HUES48 (cell line): ENCODE measurements at regions not wholly inside any gene's neighbourhood (a gene's known extent, or its start where the extent isn't known, plus 50 kb on each side); places are given as distances from the start of the nearest gene placed in this dataset.

Experiments used
- H3K27ac ChIP-seq: one replicate; pipeline ENCODE4 v1.7.0; 2013; ENCODE audit warnings: low read depth, low read length, inconsistent platforms
- H3K27me3 ChIP-seq: 2 replicates; pipeline ENCODE4 v1.6.1; 2013; ENCODE audit warnings: mild to moderate bottlenecking, low read length; ENCODE audit not compliant: control insufficient read depth, insufficient read depth
- H3K36me3 ChIP-seq: 2 replicates; pipeline ENCODE4 v1.6.1; 2013; ENCODE audit warnings: low read length; ENCODE audit not compliant: control insufficient read depth, insufficient read depth
- H3K4me1 ChIP-seq: 2 replicates; pipeline ENCODE4 v1.6.1; 2013; ENCODE audit warnings: mild to moderate bottlenecking, low read length; ENCODE audit not compliant: control insufficient read depth, insufficient read depth
- H3K4me3 ChIP-seq: 2 replicates; pipeline ENCODE4 v1.5.1; 2013; ENCODE audit warnings: mild to moderate bottlenecking, low read depth, low read length
- H3K9ac ChIP-seq: 2 replicates; pipeline ENCODE4 v1.6.1; 2013; ENCODE audit warnings: mild to moderate bottlenecking, low read depth, low read length, moderate library complexity
- H3K9me3 ChIP-seq: 2 replicates; pipeline ENCODE4 v1.6.1; 2013; ENCODE audit warnings: low read length; ENCODE audit not compliant: control insufficient read depth, insufficient read depth

DNA sequence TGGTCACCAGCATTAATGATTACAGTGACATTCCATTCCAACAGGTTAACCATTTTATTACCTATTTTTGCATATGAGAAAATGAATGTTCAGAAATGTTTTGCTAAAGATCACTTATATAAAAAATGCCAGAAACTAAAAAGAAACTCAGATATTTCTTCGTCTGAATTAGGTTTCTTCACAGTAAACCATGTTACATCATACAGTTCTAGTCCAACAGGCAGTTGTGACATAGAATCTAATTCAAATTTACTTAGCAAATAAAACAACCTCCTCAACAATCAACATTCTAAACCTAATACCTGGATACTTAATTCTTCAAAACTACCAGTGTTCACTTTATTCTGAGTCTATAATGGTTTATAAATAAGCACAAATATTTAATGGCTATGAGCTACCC, 416.3 kb upstream of the LRRTM4 start:
- Histone ChIP-seq H3K9me3 (no peaks in the 10 kb centered on the region), H3K4me1 (no peaks in the 10 kb centered on the region), H3K27ac (no peak overlapping the region), H3K4me3 (no peak overlapping the region), H3K9ac (no peak overlapping the region), H3K27me3 (no peaks in the 10 kb centered on the region), H3K36me3 (no peaks in the 10 kb centered on the region)

DNA sequence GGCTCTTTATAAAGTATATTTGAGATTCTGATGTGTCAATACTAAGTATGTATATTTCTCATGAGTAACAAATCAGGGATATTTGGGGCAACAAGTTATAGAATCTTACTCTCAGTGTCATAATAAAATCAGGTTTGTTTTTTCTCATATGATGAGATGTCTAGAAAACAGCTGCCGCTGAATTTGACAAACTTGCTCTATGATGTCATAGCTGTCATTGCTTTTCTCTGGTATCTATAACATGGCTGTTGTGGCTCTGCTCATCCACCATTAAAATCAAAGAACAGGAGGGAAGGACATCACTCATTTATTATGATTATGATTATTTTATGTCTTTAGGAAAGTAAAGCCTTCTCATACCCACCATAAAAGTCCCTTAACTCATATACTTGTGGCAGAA, 417.2 kb upstream of the LRRTM4 start:
- H3K9ac ChIP-seq = no peak overlapping the region
- no peak overlapping the region for H3K27ac ChIP-seq
- no peaks in the 10 kb centered on the region for H3K36me3 ChIP-seq
- H3K9me3 ChIP-seq = no peaks in the 10 kb centered on the region
- no peaks in the 10 kb centered on the region for H3K4me1 ChIP-seq
- no peak overlapping the region for H3K4me3 ChIP-seq
- no peaks in the 10 kb centered on the region for H3K27me3 ChIP-seq

DNA sequence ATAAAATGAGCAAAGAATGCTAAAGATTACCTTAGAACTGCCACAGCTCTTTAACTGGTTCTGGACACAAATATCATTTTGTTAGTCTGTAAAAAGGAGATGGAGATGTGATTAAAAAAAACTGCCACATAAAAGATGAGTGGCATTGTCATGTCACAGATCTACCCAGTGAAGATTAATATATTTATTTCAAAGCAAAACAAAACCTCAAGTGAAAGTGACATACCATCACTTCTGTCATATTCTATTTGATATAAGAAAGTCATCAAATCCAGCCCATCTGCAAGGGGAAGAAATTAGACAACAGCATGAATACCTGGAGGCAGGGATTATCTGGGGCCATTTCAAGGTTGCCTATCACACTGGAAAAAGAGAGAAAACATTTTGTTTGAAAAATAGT, 417.6 kb upstream of the LRRTM4 start:
- Histone ChIP-seq H3K36me3 (no peaks in the 10 kb centered on the region), H3K9me3 (no peaks in the 10 kb centered on the region), H3K27ac (no peak overlapping the region), H3K27me3 (no peaks in the 10 kb centered on the region), H3K9ac (no peak overlapping the region), H3K4me3 (no peak overlapping the region), H3K4me1 (no peaks in the 10 kb centered on the region)

DNA sequence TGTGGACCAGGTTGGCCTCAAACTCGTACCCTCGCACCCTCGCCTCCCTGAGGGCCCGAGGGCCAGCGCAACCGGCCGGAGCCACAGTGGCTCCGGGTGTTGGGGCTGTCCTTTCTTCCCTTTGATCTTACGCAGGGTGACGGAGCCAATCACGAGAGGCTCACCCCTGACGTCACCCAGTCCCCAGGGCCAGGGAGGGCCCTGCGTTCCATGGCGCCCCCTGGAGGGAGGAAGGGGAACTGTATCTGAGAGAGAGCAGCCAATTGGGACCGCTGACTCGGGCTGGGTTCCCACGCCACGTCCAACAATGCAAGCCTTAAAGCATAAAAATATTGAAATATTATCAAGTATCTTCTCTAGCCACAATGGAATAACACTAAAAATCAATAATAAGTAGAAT, 432.8 kb upstream of the LRRTM4 start:
- H3K9ac ChIP-seq = no peak overlapping the region
- no peak overlapping the region for H3K4me3 ChIP-seq
- no peaks in the 10 kb centered on the region; the same call in 1 of the 2 replicates for H3K9me3 ChIP-seq
- H3K27ac ChIP-seq = no peak overlapping the region
- no peaks in the 10 kb centered on the region for H3K27me3 ChIP-seq
- H3K4me1 ChIP-seq = no peaks in the 10 kb centered on the region
- no peaks in the 10 kb centered on the region for H3K36me3 ChIP-seq

DNA sequence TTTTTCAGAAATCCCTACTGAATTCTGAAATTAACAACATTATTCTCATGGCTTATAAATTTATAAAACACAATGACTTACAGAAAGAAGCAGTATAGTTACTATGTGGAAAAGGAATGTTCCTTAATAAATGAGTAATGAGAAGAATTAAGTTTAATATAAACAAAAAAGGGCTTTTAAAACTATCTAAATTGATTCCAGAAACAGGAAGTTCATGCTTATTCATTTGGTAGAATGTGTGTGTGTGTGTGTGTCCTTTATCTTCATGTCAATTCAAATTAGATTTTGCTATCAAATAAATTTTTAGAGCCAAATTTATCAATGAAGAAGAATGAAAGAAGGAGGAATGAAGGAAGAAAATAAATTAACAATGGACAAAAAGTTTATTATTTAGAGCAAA, 440.8 kb upstream of the LRRTM4 start:
- H3K36me3 ChIP-seq = no peaks in the 10 kb centered on the region
- H3K27ac ChIP-seq = no peak overlapping the region
- H3K4me1 ChIP-seq = no peaks in the 10 kb centered on the region
- no peaks in the 10 kb centered on the region for H3K9me3 ChIP-seq
- no peak overlapping the region for H3K9ac ChIP-seq
- H3K4me3 ChIP-seq = no peak overlapping the region
- no peaks in the 10 kb centered on the region for H3K27me3 ChIP-seq

DNA sequence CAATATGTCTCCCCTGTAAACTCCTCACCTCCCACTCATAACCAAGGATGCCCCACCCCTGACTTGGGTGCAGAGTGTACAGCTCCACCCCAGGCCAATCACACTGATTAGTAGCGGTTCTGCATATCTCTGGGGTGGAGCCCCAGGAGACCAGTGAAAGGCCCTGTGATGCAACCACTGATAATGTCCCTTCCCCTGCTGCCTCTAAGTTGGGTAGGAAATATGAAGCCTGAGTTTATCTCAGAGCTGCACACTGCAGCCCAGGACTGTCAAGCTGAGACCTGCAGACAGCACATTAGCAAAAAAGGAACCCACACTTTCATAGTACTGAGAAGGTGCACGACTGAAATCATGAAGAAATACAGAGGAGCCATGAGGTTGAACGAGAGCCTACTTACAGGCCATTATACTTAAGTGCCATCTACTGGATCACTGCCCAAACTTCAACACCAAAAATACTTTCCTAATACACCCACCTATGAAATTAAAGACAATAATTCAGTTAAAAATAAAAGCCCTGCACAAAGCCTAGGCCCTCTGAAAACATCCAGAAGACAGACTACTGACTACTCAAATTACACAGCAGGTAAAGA, 455.4 kb upstream of the LRRTM4 start:
- H3K27me3 ChIP-seq = no peaks in the 10 kb centered on the region
- H3K36me3 ChIP-seq = no peaks in the 10 kb centered on the region
- no peak overlapping the region for H3K9ac ChIP-seq
- H3K4me3 ChIP-seq = no peak overlapping the region
- peaks cover 17% of the 10 kb centered on the region for H3K4me1 ChIP-seq
- H3K27ac ChIP-seq = no peak overlapping the region
- H3K9me3 ChIP-seq = peaks cover 16% of the 10 kb centered on the region

DNA sequence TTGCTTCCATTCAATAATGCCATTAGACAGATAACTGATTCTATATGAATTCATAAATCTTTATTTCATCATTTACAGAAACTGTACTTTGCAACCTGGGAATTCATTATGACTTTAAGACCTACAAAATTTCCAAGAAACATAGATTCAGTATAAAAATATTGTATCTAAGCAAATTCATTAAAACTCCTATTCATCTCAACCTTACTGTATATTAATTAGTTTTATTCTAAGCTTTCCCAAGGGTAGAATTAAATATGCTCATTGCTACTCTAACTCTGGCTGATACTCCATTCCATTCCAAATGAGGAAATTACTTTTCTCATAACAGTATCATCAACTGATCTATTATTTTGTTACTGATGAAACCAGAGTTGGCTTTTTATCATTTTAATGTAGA, 473.0 kb upstream of the LRRTM4 start:
- H3K4me3 ChIP-seq = no peak overlapping the region
- H3K27me3 ChIP-seq = no peaks in the 10 kb centered on the region
- no peaks in the 10 kb centered on the region for H3K36me3 ChIP-seq
- H3K9ac ChIP-seq = no peak overlapping the region
- no peak overlapping the region for H3K27ac ChIP-seq
- H3K4me1 ChIP-seq = no peaks in the 10 kb centered on the region
- H3K9me3 ChIP-seq = no peaks in the 10 kb centered on the region

DNA sequence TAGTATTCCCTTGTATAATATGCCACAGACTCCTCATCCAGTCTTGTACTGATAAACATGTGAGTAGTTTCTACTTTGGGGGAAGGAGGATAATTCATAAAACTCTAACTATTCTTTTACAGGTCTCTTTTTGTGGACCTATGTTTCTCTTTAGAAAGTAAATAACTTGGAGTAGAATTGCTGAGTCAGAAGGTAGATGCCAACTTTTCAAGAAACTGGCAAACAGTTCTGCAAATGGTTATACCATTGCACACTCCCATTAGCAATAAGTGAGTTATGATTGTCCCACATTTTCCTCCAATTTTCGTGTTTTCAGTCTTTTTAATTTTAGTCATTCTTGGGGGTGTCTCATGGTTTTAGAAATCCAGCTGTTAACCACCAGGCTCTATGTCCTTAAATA, 477.2 kb upstream of the LRRTM4 start:
- Histone ChIP-seq H3K27me3 (no peaks in the 10 kb centered on the region), H3K9ac (no peak overlapping the region), H3K36me3 (no peaks in the 10 kb centered on the region), H3K4me3 (no peak overlapping the region), H3K9me3 (no peaks in the 10 kb centered on the region), H3K4me1 (no peaks in the 10 kb centered on the region), H3K27ac (no peak overlapping the region)

DNA sequence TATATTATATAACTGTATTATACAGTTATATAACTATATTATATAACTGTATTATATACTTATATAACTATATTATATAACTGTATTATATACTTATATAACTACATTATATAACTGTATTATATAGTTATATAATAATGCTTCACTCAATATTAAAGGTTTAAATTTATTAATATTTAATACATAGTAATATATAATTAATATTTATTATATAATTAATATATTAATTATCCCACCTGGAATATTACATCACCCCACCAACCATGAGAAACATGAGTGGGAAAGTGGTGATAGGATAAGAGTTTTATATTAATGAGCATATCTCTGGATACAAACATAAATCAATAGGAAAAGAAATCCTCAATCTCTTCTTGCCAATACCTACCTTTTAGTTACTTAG, 487.1 kb upstream of the LRRTM4 start:
- Histone ChIP-seq H3K27ac (no peak overlapping the region), H3K9ac (no peak overlapping the region), H3K27me3 (no peaks in the 10 kb centered on the region), H3K4me3 (no peak overlapping the region), H3K36me3 (no peaks in the 10 kb centered on the region), H3K9me3 (no peaks in the 10 kb centered on the region), H3K4me1 (no peaks in the 10 kb centered on the region)

DNA sequence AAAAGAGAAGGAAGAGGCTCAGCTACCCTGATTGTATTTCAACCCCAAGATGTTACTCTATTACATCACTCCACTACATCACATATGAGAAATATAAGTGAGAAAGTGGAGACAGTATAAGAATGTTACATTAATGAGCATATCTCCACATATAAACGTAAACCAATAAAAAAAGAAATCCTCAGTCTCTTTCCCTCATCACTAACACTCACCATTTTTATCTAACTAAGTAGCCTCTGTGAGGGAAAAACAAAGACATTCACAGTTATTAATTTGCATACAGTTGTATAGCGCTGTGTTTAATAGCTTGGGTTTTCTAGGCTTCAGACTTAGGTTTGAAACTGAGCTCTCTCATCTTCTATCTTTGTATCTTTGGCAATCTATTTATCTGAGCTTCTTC, 489.1 kb upstream of the LRRTM4 start:
- Histone ChIP-seq H3K9me3 (no peaks in the 10 kb centered on the region), H3K4me3 (no peak overlapping the region), H3K27ac (no peak overlapping the region), H3K27me3 (no peaks in the 10 kb centered on the region), H3K36me3 (no peaks in the 10 kb centered on the region), H3K4me1 (no peaks in the 10 kb centered on the region), H3K9ac (no peak overlapping the region)

DNA sequence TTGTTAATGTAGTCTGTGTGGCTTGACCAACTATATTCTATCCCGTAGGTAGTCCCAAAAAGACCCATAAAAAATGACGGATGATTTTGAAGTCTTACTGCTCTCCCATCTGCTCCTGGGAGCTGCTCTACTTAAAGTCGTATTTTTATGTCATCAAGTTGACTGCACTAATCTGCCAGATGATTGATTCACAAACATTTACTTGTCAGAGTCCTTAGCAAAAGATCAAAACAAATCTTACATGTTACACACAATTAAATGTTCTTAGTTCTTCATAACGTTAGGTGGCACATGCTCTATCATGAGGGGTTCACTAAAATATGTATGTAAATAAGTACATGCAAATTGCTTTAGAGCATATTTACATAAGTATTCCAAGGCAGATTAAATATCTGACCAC, 498.3 kb upstream of the LRRTM4 start:
- H3K36me3 ChIP-seq = no peaks in the 10 kb centered on the region
- no peaks in the 10 kb centered on the region for H3K27me3 ChIP-seq
- no peak overlapping the region for H3K27ac ChIP-seq
- H3K9me3 ChIP-seq = no peaks in the 10 kb centered on the region; the same call in 1 of the 2 replicates
- no peak overlapping the region for H3K4me3 ChIP-seq
- H3K4me1 ChIP-seq = no peaks in the 10 kb centered on the region
- no peak overlapping the region for H3K9ac ChIP-seq

DNA sequence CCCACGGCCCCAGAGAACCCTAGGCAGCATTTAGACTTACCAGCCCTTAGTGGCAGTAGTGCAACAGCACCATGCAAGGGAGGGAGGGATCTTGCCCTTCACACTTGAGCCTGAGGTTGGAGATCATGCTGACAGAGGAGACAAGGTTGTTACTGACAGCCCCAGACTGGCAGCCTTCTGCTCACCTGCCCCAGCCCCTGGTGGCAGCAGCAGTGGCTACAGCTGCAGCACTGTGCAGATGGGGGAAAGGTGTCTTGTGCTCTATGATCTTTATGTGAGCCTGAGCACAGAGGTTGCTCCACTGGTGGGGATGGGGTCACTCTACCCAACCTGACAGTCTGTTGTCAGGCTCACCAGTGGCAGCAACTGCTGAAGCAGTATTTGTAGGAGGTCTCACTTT, 501.2 kb upstream of the LRRTM4 start:
- peaks cover 16% of the 10 kb centered on the region; the same call in 1 of the 2 replicates for H3K9me3 ChIP-seq
- H3K9ac ChIP-seq = no peak overlapping the region
- H3K4me1 ChIP-seq = no peaks in the 10 kb centered on the region
- no peaks in the 10 kb centered on the region for H3K27me3 ChIP-seq
- H3K27ac ChIP-seq = no peak overlapping the region
- no peak overlapping the region for H3K4me3 ChIP-seq
- H3K36me3 ChIP-seq = no peaks in the 10 kb centered on the region
